Calu3 (cell line): ENCODE measurements at regions not wholly inside any gene's neighbourhood (a gene's known extent, or its start where the extent isn't known, plus 50 kb on each side); places are given as distances from the start of the nearest gene placed in this dataset.
"Not testable (repeated sequence)": the region's sequence is repeated elsewhere in the genome, so short reads cannot be mapped to it uniquely, and the experiment has no call there.

ENCODE experiments used
- BruUV-seq: library from RNA; stranded (reverse); fragments of 400-500 nt; replicated peaks from 2 replicates; lab custom pipeline; 2021; lab: Mats Ljungman, UMichigan
- CTCF ChIA-PET: fragments of 300-600 bp; sonication (Branson Sonifier 250); formaldehyde crosslinking; loops from one replicate; lab custom pipeline; 2022; ENCODE audit warnings: antibody characterized with exemption; lab: Charles Lee
- DNase-seq: peaks from one replicate; pipeline ENCODE4 v3.0.0; 2022
- H3K27ac Mint-ChIP-seq: one replicate; pipeline ENCODE4 v1.8.0; 2022; ENCODE audit warnings: mixed read lengths; ENCODE audit not compliant: unreplicated experiment
- H3K27me3 Mint-ChIP-seq: one replicate; pipeline ENCODE4 v1.8.0; 2022; ENCODE audit warnings: mixed read lengths; ENCODE audit not compliant: unreplicated experiment
- H3K36me3 Mint-ChIP-seq: one replicate; pipeline ENCODE4 v1.8.0; 2022; ENCODE audit warnings: mild to moderate bottlenecking, moderate library complexity, mixed read lengths; ENCODE audit not compliant: insufficient read depth, unreplicated experiment
- H3K4me1 Mint-ChIP-seq: one replicate; pipeline ENCODE4 v1.8.0; 2022; ENCODE audit warnings: mild to moderate bottlenecking, low read depth, mixed read lengths; ENCODE audit not compliant: unreplicated experiment
- H3K4me3 Mint-ChIP-seq: one replicate; pipeline ENCODE4 v1.8.0; 2022; ENCODE audit warnings: mild to moderate bottlenecking, low read depth, moderate library complexity, mixed read lengths; ENCODE audit not compliant: unreplicated experiment
- H3K9me3 Mint-ChIP-seq: one replicate; pipeline ENCODE4 v1.8.0; 2022; ENCODE audit warnings: low read depth, mixed read lengths; ENCODE audit not compliant: unreplicated experiment
- CTCF ChIP-seq: fragments of 200-600 bp; IDR thresholded peaks from one replicate; pipeline ENCODE4 v1.8.0; 2022; ENCODE audit warnings: antibody characterized with exemption; ENCODE audit not compliant: unreplicated experiment
- intact Hi-C: fragments of 100-400 bp; cut with micrococcal nuclease; formaldehyde crosslinking; loops from one replicate; pipeline ENCODE4 v1.10.0; 2022; ENCODE audit not compliant: unreplicated experiment

- intact Hi-C loops: no loop called here
These were observed 374.6 kb upstream of the GHITM start for GRCh38 chr10:83764666-83765065.

GRCh38 chr10:83765731-83766130, 373.6 kb upstream of the GHITM start:
- no TSS peak for BruUV-seq
- CTCF ChIA-PET: no interaction called here
- no peak for TF ChIP-seq CTCF
- no peak for DNase-seq
- H3K9me3 Mint-ChIP-seq: peaks cover 4% of the 10 kb centered on the region
- no peak overlapping the region for H3K27ac Mint-ChIP-seq
- no peaks in the 10 kb centered on the region for H3K4me1 Mint-ChIP-seq
- no peaks in the 10 kb centered on the region for H3K27me3 Mint-ChIP-seq
- no peak overlapping the region for H3K4me3 Mint-ChIP-seq
- intact Hi-C loops: no loop called here
- H3K36me3 Mint-ChIP-seq: no peaks in the 10 kb centered on the region

More at GRCh38 chr10:83764666-83765065, 374.6 kb upstream of the GHITM start:
- Mint-ChIP-seq H3K27ac (no peak overlapping the region), H3K9me3 (peaks cover 4% of the 10 kb centered on the region), H3K36me3 (no peaks in the 10 kb centered on the region), H3K4me1 (no peaks in the 10 kb centered on the region), H3K4me3 (no peak overlapping the region), H3K27me3 (no peaks in the 10 kb centered on the region)
- no peak for TF ChIP-seq CTCF
- CTCF ChIA-PET: no interaction called here
- BruUV-seq: no TSS peak
- DNase-seq: no peak

GRCh38 chr10:83769281-83769820, 370.0 kb upstream of the GHITM start:
- no peak overlapping the region for H3K27ac Mint-ChIP-seq
- H3K36me3 Mint-ChIP-seq: no peaks in the 10 kb centered on the region
- no peaks in the 10 kb centered on the region for H3K27me3 Mint-ChIP-seq
- CTCF ChIA-PET: no interaction called here
- DNase-seq: no peak
- no TSS peak for BruUV-seq
- H3K4me1 Mint-ChIP-seq: no peaks in the 10 kb centered on the region
- intact Hi-C loops: no loop called here
- TF ChIP-seq CTCF: no peak
- H3K4me3 Mint-ChIP-seq: no peak overlapping the region
- peaks cover 6% of the 10 kb centered on the region for H3K9me3 Mint-ChIP-seq

- H3K9me3 Mint-ChIP-seq, CTCF ChIA-PET, H3K27me3 Mint-ChIP-seq, H3K4me3 Mint-ChIP-seq, BruUV-seq, intact Hi-C loops, H3K4me1 Mint-ChIP-seq, H3K36me3 Mint-ChIP-seq, DNase-seq, H3K27ac Mint-ChIP-seq: not testable (repeated sequence)
These were observed 352.6 kb upstream of the GHITM start for GRCh38 chr10:83786701-83787100.

GRCh38 chr10:83801983-83802382, 337.3 kb upstream of the GHITM start:
- H3K27ac Mint-ChIP-seq: no peak overlapping the region
- no TSS peak for BruUV-seq
- intact Hi-C loops: no loop called here
- CTCF ChIA-PET: no interaction called here
- no peak for DNase-seq
- no peak overlapping the region for H3K4me3 Mint-ChIP-seq
- H3K9me3 Mint-ChIP-seq: no peaks in the 10 kb centered on the region
- no peak for TF ChIP-seq CTCF
- no peaks in the 10 kb centered on the region for H3K4me1 Mint-ChIP-seq
- no peaks in the 10 kb centered on the region for H3K36me3 Mint-ChIP-seq
- no peaks in the 10 kb centered on the region for H3K27me3 Mint-ChIP-seq
